ENCODE measurements at regions not wholly inside any gene's neighbourhood (a gene's known extent, or its start where the extent isn't known, plus 50 kb on each side); places are given as distances from the start of the nearest gene placed in this dataset.

DNA sequence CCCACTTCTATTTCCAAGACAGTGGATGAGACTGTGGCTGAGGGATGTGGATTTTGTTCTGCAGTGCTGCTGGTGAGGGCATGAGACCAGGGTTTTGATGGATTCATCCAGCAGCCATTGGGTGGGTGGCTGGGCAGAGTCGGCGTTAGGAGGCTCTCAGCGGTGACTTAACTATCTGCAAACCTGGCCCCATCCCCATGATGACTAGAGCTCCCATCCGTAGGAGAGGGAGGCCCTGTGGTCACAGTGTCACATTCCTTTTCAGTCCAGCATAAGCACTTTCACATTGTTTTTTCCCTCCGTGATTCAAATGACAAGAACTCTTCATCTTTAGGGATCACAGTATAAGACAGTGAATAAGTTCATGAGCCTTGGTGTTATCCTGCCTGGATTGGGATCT lies 60.4 kb upstream of the SPRY4 start:
- TF ChIP-seq POLR2A (IDR thresholded peaks at IDR 0.05): no peak
- TF ChIP-seq, protein P1, sequence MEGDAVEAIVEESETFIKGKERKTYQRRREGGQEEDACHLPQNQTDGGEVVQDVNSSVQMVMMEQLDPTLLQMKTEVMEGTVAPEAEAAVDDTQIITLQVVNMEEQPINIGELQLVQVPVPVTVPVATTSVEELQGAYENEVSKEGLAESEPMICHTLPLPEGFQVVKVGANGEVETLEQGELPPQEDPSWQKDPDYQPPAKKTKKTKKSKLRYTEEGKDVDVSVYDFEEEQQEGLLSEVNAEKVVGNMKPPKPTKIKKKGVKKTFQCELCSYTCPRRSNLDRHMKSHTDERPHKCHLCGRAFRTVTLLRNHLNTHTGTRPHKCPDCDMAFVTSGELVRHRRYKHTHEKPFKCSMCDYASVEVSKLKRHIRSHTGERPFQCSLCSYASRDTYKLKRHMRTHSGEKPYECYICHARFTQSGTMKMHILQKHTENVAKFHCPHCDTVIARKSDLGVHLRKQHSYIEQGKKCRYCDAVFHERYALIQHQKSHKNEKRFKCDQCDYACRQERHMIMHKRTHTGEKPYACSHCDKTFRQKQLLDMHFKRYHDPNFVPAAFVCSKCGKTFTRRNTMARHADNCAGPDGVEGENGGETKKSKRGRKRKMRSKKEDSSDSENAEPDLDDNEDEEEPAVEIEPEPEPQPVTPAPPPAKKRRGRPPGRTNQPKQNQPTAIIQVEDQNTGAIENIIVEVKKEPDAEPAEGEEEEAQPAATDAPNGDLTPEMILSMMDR (IDR thresholded peaks at IDR 0.05): no peak

Measured in thyroid gland (tissue), 4 donors.